Tongue (tissue), 1 donor: ENCODE measurements at regions not wholly inside any gene's neighbourhood (a gene's known extent, or its start where the extent isn't known, plus 50 kb on each side); places are given as distances from the start of the nearest gene placed in this dataset.

Experiments
- DNase-seq: peaks from one replicate; pipeline ENCODE4 v3.0.0-alpha.2; 2015

- DNase-seq, result no peak
Measured at GRCh38 chr10:47107007-47107747, 192.8 kb upstream of the GDF10 start.

GRCh38 chr10:47109906-47110305, 190.1 kb upstream of the GDF10 start:
- peak; percentile 56 for DNase-seq

GRCh38 chr10:47111329-47111862, 188.6 kb upstream of the GDF10 start:
- DNase-seq, result no peak

GRCh38 chr10:47112612-47113011, 187.4 kb upstream of the GDF10 start:
- DNase-seq, result no peak

GRCh38 chr10:47113907-47114500, 186.0 kb upstream of the GDF10 start:
- no peak for DNase-seq

- no peak for DNase-seq
Measured at GRCh38 chr10:47114680-47115186, 185.3 kb upstream of the GDF10 start.

- DNase-seq, result peak; percentile 38
Measured at GRCh38 chr10:47115322-47115721, 184.7 kb upstream of the GDF10 start.

- DNase-seq, result no peak
Measured at GRCh38 chr10:47116445-47116844, 183.6 kb upstream of the GDF10 start.

- DNase-seq, result no peak
Measured at GRCh38 chr10:47118326-47118725, 181.7 kb upstream of the GDF10 start.

GRCh38 chr10:47121336-47121735, 178.7 kb upstream of the GDF10 start:
- no peak for DNase-seq

- DNase-seq, result no peak
Measured at GRCh38 chr10:47123716-47124288, 176.2 kb upstream of the GDF10 start.

GRCh38 chr10:47127188-47127785, 172.7 kb upstream of the GDF10 start:
- DNase-seq, result no peak

GRCh38 chr10:47130491-47130890, 169.5 kb upstream of the GDF10 start:
- DNase-seq, result no peak

GRCh38 chr10:47133871-47134570, 166.0 kb upstream of the GDF10 start:
- no peak for DNase-seq

- no peak for DNase-seq
Measured at GRCh38 chr10:47136866-47137265, 163.1 kb upstream of the GDF10 start.

GRCh38 chr10:47137311-47137851, 162.6 kb upstream of the GDF10 start:
- no peak for DNase-seq

GRCh38 chr10:47139121-47139520, 160.9 kb upstream of the GDF10 start:
- no peak for DNase-seq

GRCh38 chr10:47140761-47141348, 159.1 kb upstream of the GDF10 start:
- DNase-seq, result peak; percentile 47

GRCh38 chr10:47141349-47141748, 158.6 kb upstream of the GDF10 start:
- no peak for DNase-seq

- DNase-seq, result no peak
Measured at GRCh38 chr10:47143072-47143471, 156.9 kb upstream of the GDF10 start.

GRCh38 chr10:47143473-47143872, 156.5 kb upstream of the GDF10 start:
- no peak for DNase-seq

- no peak for DNase-seq
Measured at GRCh38 chr10:47144525-47144924, 155.5 kb upstream of the GDF10 start.
